CD4-positive, alpha-beta T cell (primary cell): ENCODE measurements at regions not wholly inside any gene's neighbourhood (a gene's known extent, or its start where the extent isn't known, plus 50 kb on each side); places are given as distances from the start of the nearest gene placed in this dataset.

Experiments
- ATAC-seq: fragments of 200-7000 bp; cut with Tn5 transposase; one replicate; pipeline ENCODE4 v1.10.0; 2022; ENCODE audit warnings: mild to moderate bottlenecking; ENCODE audit not compliant: poor library complexity
- CTCF ChIA-PET: fragments of 350-600 bp; sonication (Branson Sonifier 250); formaldehyde crosslinking; loops from one replicate; lab custom pipeline; 2021; ENCODE audit warnings: antibody characterized with exemption, inconsistent platforms; lab: Charles Lee
- POLR2A ChIA-PET: fragments of 350-600 bp; sonication (Branson Sonifier 250); formaldehyde crosslinking; loops from one replicate; lab custom pipeline; 2021; ENCODE audit warnings: antibody characterized with exemption, inconsistent platforms; lab: Charles Lee
- DNase-seq, 14 experiments: peaks; one replicate each; pipeline ENCODE4 v3.0.0-alpha.2; 2013 to 2020; ENCODE audit warnings: mixed read lengths in 2 of 14
- H3K27ac ChIP-seq, 2 donors: one replicate each; pipeline versions ENCODE4 v1.5.1 to v1.7.0; 2013; ENCODE audit warnings: low read length in 2 of 2, low read depth in 1 of 2, mild to moderate bottlenecking in 1 of 2
- H3K27me3 ChIP-seq, 2 experiments: 1 replicate in 1 of 2; 2 replicates in 1 of 2; pipeline versions ENCODE4 v1.6.1 to v1.7.0; 2013; ENCODE audit warnings: low read length in 2 of 2, control low read depth in 1 of 2, mild to moderate bottlenecking in 1 of 2, moderate library complexity in 1 of 2; ENCODE audit not compliant: insufficient read depth in 2 of 2, control insufficient read depth in 1 of 2
- H3K36me3 ChIP-seq: one replicate; pipeline ENCODE4 v1.6.1; 2013; ENCODE audit warnings: low read length, control low read depth; ENCODE audit not compliant: insufficient read depth
- H3K4me1 ChIP-seq: one replicate; pipeline ENCODE4 v1.6.1; 2013; ENCODE audit warnings: low read length, control low read depth; ENCODE audit not compliant: insufficient read depth
- H3K4me3 ChIP-seq: one replicate; pipeline ENCODE4 v1.5.1; 2013; ENCODE audit warnings: mild to moderate bottlenecking, low read length, moderate library complexity
- H3K9me3 ChIP-seq, 2 experiments: 1 replicate in 1 of 2; 2 replicates in 1 of 2; pipeline versions ENCODE4 v1.6.1 to v1.7.0; 2013; ENCODE audit warnings: low read length in 2 of 2, mild to moderate bottlenecking in 2 of 2, control low read depth in 1 of 2, moderate library complexity in 1 of 2; ENCODE audit not compliant: control insufficient read depth in 1 of 2, insufficient read depth in 1 of 2
- H3K27ac Mint-ChIP-seq: one replicate; pipeline ENCODE4 v1.8.0; 2020; ENCODE audit warnings: mixed read lengths
- H3K27me3 Mint-ChIP-seq: one replicate; pipeline ENCODE4 v1.8.0; 2021; ENCODE audit warnings: mixed read lengths
- H3K36me3 Mint-ChIP-seq: one replicate; pipeline ENCODE4 v1.8.0; 2021; ENCODE audit warnings: low read depth, mixed read lengths
- H3K4me1 Mint-ChIP-seq: one replicate; pipeline ENCODE4 v1.8.0; 2021; ENCODE audit warnings: low read depth, mixed read lengths
- H3K4me3 Mint-ChIP-seq: one replicate; pipeline ENCODE4 v1.8.0; 2020; ENCODE audit warnings: mild to moderate bottlenecking, mixed read lengths
- H3K9me3 Mint-ChIP-seq: one replicate; pipeline ENCODE4 v1.8.0; 2020; ENCODE audit warnings: mixed read lengths
- CTCF ChIP-seq: fragments of 200-600 bp; IDR thresholded peaks from one replicate; pipeline ENCODE4 v1.8.0; 2022; ENCODE audit warnings: antibody characterized with exemption, mild to moderate bottlenecking
- intact Hi-C, 2 experiments: fragments of 100-400 bp; cut with DNase I in 1 of 2; cut with micrococcal nuclease in 1 of 2; formaldehyde crosslinking; loops; one replicate each; pipeline versions ENCODE4 v1.15.1 to v1.9.0; 2023 to 2025; cut with DNase I, micrococcal nuclease

GRCh38 chr10:78843495-78843894 lies 225.3 kb upstream of the ZMIZ1 start:
- no peak overlapping the region for H3K27ac ChIP-seq
- Mint-ChIP-seq H3K27me3 (no peaks in the 10 kb centered on the region), H3K9me3 (no peaks in the 10 kb centered on the region), H3K27ac (no peak overlapping the region), H3K4me3 (no peak overlapping the region), H3K4me1 (no peaks in the 10 kb centered on the region), H3K36me3 (no peaks in the 10 kb centered on the region)
- CTCF ChIA-PET = no interaction called here
- POLR2A ChIA-PET = no interaction called here
- DNase-seq (no peak), ATAC-seq (no peak)
- no peak for TF ChIP-seq CTCF
- H3K36me3 ChIP-seq = no peaks in the 10 kb centered on the region
- H3K4me3 ChIP-seq = no peak overlapping the region
- intact Hi-C loops = no loop called here
- H3K4me1 ChIP-seq = no peaks in the 10 kb centered on the region
- no peaks in the 10 kb centered on the region for H3K9me3 ChIP-seq
- H3K27me3 ChIP-seq = no peaks in the 10 kb centered on the region

GRCh38 chr10:78844960-78845607 lies 223.7 kb upstream of the ZMIZ1 start:
- Mint-ChIP-seq H3K27ac (no peak overlapping the region), H3K4me3 (no peak overlapping the region), H3K4me1 (no peaks in the 10 kb centered on the region), H3K36me3 (no peaks in the 10 kb centered on the region), H3K27me3 (no peaks in the 10 kb centered on the region), H3K9me3 (no peaks in the 10 kb centered on the region)
- H3K4me1 ChIP-seq = no peaks in the 10 kb centered on the region
- ChIA-PET CTCF (no interaction called here), POLR2A (no interaction called here)
- no peak for DNase-seq
- no peak for TF ChIP-seq CTCF
- H3K36me3 ChIP-seq = no peaks in the 10 kb centered on the region
- H3K27me3 ChIP-seq = no peaks in the 10 kb centered on the region
- intact Hi-C loops = no loop called here
- H3K4me3 ChIP-seq = no peak overlapping the region
- no peak for ATAC-seq
- H3K9me3 ChIP-seq = no peaks in the 10 kb centered on the region
- no peak overlapping the region for H3K27ac ChIP-seq

- intact Hi-C loops = no loop called here
- Histone ChIP-seq H3K27me3 (no peaks in the 10 kb centered on the region), H3K36me3 (no peaks in the 10 kb centered on the region), H3K4me1 (no peaks in the 10 kb centered on the region), H3K4me3 (no peak overlapping the region), H3K27ac (no peak overlapping the region), H3K9me3 (no peaks in the 10 kb centered on the region)
- TF ChIP-seq CTCF = no peak
- Mint-ChIP-seq H3K27me3 (no peaks in the 10 kb centered on the region), H3K27ac (no peak overlapping the region), H3K9me3 (no peaks in the 10 kb centered on the region), H3K4me3 (no peak overlapping the region), H3K36me3 (no peaks in the 10 kb centered on the region), H3K4me1 (no peaks in the 10 kb centered on the region)
- DNase-seq (no peak), ATAC-seq (no peak)
- CTCF ChIA-PET = interaction anchor here (1.5 kb wide), 1 partner anchor 799 kb away, joined by 3 read pairs; no protein-coding TSS in a partner anchor
- POLR2A ChIA-PET = no interaction called here
These were observed 222.7 kb upstream of the ZMIZ1 start for GRCh38 chr10:78846071-78846470.
